Neural progenitor cell (in vitro differentiated cells): ENCODE measurements at regions not wholly inside any gene's neighbourhood (a gene's known extent, or its start where the extent isn't known, plus 50 kb on each side); places are given as distances from the start of the nearest gene placed in this dataset.

Source experiments
- DNase-seq: peaks from one replicate; pipeline ENCODE4 v3.0.0-alpha.2; 2016; ENCODE audit warnings: low spot score
- H2AFZ ChIP-seq: fragments of 200-600 bp; sonication (generic); replicated peaks from 2 replicates; pipeline ENCODE4 v1.6.1; 2016; ENCODE audit warnings: antibody characterized with exemption
- H3F3A ChIP-seq: fragments of 200-600 bp; sonication (generic); 2 replicates; pipeline ENCODE4 v1.6.1; 2016; ENCODE audit warnings: antibody characterized with exemption, low read depth
- H3K27ac ChIP-seq: fragments of 200-600 bp; sonication (generic); 2 replicates; pipeline ENCODE4 v1.5.1; 2016; ENCODE audit warnings: mild to moderate bottlenecking
- H3K27me3 ChIP-seq: fragments of 200-600 bp; sonication (generic); 2 replicates; pipeline ENCODE4 v1.6.1; 2016; ENCODE audit warnings: mild to moderate bottlenecking, moderate library complexity
- H3K36me3 ChIP-seq: fragments of 200-600 bp; sonication (generic); 2 replicates; pipeline ENCODE4 v1.5.1; 2016
- H3K4me1 ChIP-seq: fragments of 200-600 bp; sonication (generic); 2 replicates; pipeline ENCODE4 v1.6.1; 2016; ENCODE audit warnings: mixed run types
- H3K4me2 ChIP-seq: fragments of 200-600 bp; sonication (generic); 2 replicates; pipeline ENCODE4 v1.6.1; 2016
- H3K4me3 ChIP-seq: fragments of 200-600 bp; sonication (generic); 2 replicates; pipeline ENCODE4 v1.5.1; 2016
- H3K79me2 ChIP-seq: fragments of 200-600 bp; sonication (generic); 2 replicates; pipeline ENCODE4 v1.6.1; 2016; ENCODE audit warnings: low read depth
- H3K9ac ChIP-seq: fragments of 200-600 bp; sonication (generic); 2 replicates; pipeline ENCODE4 v1.6.1; 2016
- H3K9me3 ChIP-seq: fragments of 200-600 bp; sonication (generic); 2 replicates; pipeline ENCODE4 v1.5.1; 2016; ENCODE audit warnings: low read depth
- H4K20me1 ChIP-seq: fragments of 200-600 bp; sonication (generic); 2 replicates; pipeline ENCODE4 v1.6.1; 2016; ENCODE audit warnings: low read depth
- H3K27ac Mint-ChIP-seq: 3 replicates; pipeline ENCODE4 v1.8.0; 2021; ENCODE audit warnings: mixed read lengths
- H3K27me3 Mint-ChIP-seq: 2 replicates; pipeline ENCODE4 v1.8.0; 2022; ENCODE audit warnings: low read depth, mild to moderate bottlenecking, inconsistent platforms, moderate library complexity, mixed read lengths; ENCODE audit not compliant: insufficient read depth
- H3K36me3 Mint-ChIP-seq: 3 replicates; pipeline ENCODE4 v1.8.0; 2021; ENCODE audit warnings: mixed read lengths
- H3K4me1 Mint-ChIP-seq: 3 replicates; pipeline ENCODE4 v1.8.0; 2021; ENCODE audit warnings: mixed read lengths
- H3K4me3 Mint-ChIP-seq: 3 replicates; pipeline ENCODE4 v1.8.0; 2021; ENCODE audit warnings: mild to moderate bottlenecking, moderate library complexity, mixed read lengths
- H3K9me3 Mint-ChIP-seq: 3 replicates; pipeline ENCODE4 v1.8.0; 2020; ENCODE audit warnings: mixed read lengths
- CTCF ChIP-seq: fragments of 200-600 bp; sonication (generic); IDR thresholded peaks from 2 replicates; pipeline ENCODE4 v1.5.1; 2017; ENCODE audit warnings: antibody characterized with exemption, mild to moderate bottlenecking
- EZH2 ChIP-seq: fragments of 200-600 bp; sonication (generic); IDR thresholded peaks from 2 replicates; pipeline ENCODE4 v1.6.1; 2017; ENCODE audit warnings: antibody characterized with exemption, mild to moderate bottlenecking, moderate library complexity
- EZH2phosphoT487 ChIP-seq: fragments of 200-600 bp; sonication (generic); IDR thresholded peaks from 2 replicates; pipeline ENCODE4 v1.6.1; 2017; ENCODE audit warnings: antibody characterized with exemption

- Histone ChIP-seq H3K4me3 (no peak overlapping the region), H3K9me3 (no peaks in the 10 kb centered on the region), H4K20me1 (no peaks in the 10 kb centered on the region), H3K27ac (no peak overlapping the region), H3K4me1 (no peaks in the 10 kb centered on the region), H3K27me3 (no peaks in the 10 kb centered on the region), H2AFZ (no peak overlapping the region), H3K79me2 (no peaks in the 10 kb centered on the region), H3K9ac (no peak overlapping the region), H3K36me3 (no peaks in the 10 kb centered on the region), H3K4me2 (no peak overlapping the region), H3F3A (no peaks in the 10 kb centered on the region)
- H3K36me3 Mint-ChIP-seq, result no peaks in the 10 kb centered on the region
- no peaks in the 10 kb centered on the region for H3K4me1 Mint-ChIP-seq
- TF ChIP-seq EZH2phosphoT487, result no peak
- no peak for TF ChIP-seq CTCF
- TF ChIP-seq EZH2, result no peak
- no peaks in the 10 kb centered on the region for H3K9me3 Mint-ChIP-seq
- H3K4me3 Mint-ChIP-seq, result no peak overlapping the region
- H3K27me3 Mint-ChIP-seq, result peaks cover 4% of the 10 kb centered on the region
- H3K27ac Mint-ChIP-seq, result no peak overlapping the region
- DNase-seq, result no peak
These were observed 75.2 kb upstream of the GALNT5 start for GRCh38 chr2:157182204-157182709.

GRCh38 chr2:157182834-157183396 is 74.6 kb upstream of the GALNT5 start:
- H3K9me3 Mint-ChIP-seq, result no peaks in the 10 kb centered on the region
- Histone ChIP-seq H4K20me1 (no peaks in the 10 kb centered on the region), H3K4me2 (no peak overlapping the region), H2AFZ (peak overlapping the region; percentile 80), H3K4me1 (no peaks in the 10 kb centered on the region), H3K4me3 (no peak overlapping the region), H3F3A (no peaks in the 10 kb centered on the region), H3K36me3 (no peaks in the 10 kb centered on the region), H3K9me3 (no peaks in the 10 kb centered on the region), H3K27ac (no peak overlapping the region), H3K79me2 (no peaks in the 10 kb centered on the region), H3K27me3 (no peaks in the 10 kb centered on the region), H3K9ac (no peak overlapping the region)
- peaks cover 4% of the 10 kb centered on the region for H3K27me3 Mint-ChIP-seq
- no peak overlapping the region for H3K27ac Mint-ChIP-seq
- no peak for DNase-seq
- no peak for TF ChIP-seq EZH2
- no peak for TF ChIP-seq CTCF
- no peak for TF ChIP-seq EZH2phosphoT487
- H3K36me3 Mint-ChIP-seq, result no peaks in the 10 kb centered on the region
- no peak overlapping the region for H3K4me3 Mint-ChIP-seq
- no peaks in the 10 kb centered on the region for H3K4me1 Mint-ChIP-seq

- Histone ChIP-seq H3K27me3 (no peaks in the 10 kb centered on the region), H4K20me1 (no peaks in the 10 kb centered on the region), H3K9me3 (no peaks in the 10 kb centered on the region), H3K36me3 (no peaks in the 10 kb centered on the region), H3K4me3 (no peak overlapping the region), H3K9ac (no peak overlapping the region), H3K27ac (no peak overlapping the region), H3F3A (no peaks in the 10 kb centered on the region), H2AFZ (no peak overlapping the region), H3K4me2 (no peak overlapping the region), H3K4me1 (no peaks in the 10 kb centered on the region), H3K79me2 (no peaks in the 10 kb centered on the region)
- no peak overlapping the region for H3K27ac Mint-ChIP-seq
- H3K36me3 Mint-ChIP-seq, result no peaks in the 10 kb centered on the region
- no peaks in the 10 kb centered on the region for H3K9me3 Mint-ChIP-seq
- H3K27me3 Mint-ChIP-seq, result no peaks in the 10 kb centered on the region
- H3K4me3 Mint-ChIP-seq, result no peak overlapping the region
- H3K4me1 Mint-ChIP-seq, result no peaks in the 10 kb centered on the region
- TF ChIP-seq EZH2 (no peak), EZH2phosphoT487 (no peak), CTCF (no peak)
- no peak for DNase-seq
These were observed 73.2 kb upstream of the GALNT5 start for GRCh38 chr2:157184161-157184895.
